ENCODE measurements at regions not wholly inside any gene's neighbourhood (a gene's known extent, or its start where the extent isn't known, plus 50 kb on each side); places are given as distances from the start of the nearest gene placed in this dataset.

DNA sequence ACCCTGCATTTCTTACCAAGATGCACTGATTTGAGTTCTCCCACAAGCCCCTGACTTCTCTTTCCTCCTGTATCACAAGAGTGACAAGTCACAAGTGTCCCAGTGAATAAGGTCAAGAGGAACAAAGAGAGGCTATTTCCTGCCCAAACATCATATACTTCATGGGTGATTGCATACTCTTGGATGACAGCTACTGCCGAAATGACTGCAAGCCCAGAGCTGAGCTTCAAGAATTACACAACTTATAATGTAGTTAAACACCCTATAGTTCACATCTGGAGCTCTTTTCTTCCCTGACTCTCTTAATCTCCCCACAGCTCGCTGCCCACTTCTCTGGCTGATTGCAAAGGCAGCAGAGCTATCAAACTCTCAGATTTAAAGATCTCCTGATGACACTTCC is 289.7 kb upstream of the PARD3B start:
- TF ChIP-seq POLR2A (IDR thresholded peaks at IDR 0.05) = no peak
- TF ChIP-seq, protein P1, sequence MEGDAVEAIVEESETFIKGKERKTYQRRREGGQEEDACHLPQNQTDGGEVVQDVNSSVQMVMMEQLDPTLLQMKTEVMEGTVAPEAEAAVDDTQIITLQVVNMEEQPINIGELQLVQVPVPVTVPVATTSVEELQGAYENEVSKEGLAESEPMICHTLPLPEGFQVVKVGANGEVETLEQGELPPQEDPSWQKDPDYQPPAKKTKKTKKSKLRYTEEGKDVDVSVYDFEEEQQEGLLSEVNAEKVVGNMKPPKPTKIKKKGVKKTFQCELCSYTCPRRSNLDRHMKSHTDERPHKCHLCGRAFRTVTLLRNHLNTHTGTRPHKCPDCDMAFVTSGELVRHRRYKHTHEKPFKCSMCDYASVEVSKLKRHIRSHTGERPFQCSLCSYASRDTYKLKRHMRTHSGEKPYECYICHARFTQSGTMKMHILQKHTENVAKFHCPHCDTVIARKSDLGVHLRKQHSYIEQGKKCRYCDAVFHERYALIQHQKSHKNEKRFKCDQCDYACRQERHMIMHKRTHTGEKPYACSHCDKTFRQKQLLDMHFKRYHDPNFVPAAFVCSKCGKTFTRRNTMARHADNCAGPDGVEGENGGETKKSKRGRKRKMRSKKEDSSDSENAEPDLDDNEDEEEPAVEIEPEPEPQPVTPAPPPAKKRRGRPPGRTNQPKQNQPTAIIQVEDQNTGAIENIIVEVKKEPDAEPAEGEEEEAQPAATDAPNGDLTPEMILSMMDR (IDR thresholded peaks at IDR 0.05) = no peak
- no peak for TF ChIP-seq EP300 (IDR thresholded peaks at IDR 0.05; ENCODE audit: low read depth)
- TF ChIP-seq POLR2AphosphoS5 (IDR thresholded peaks at IDR 0.05) = no peak
